ENCODE measurements at regions not wholly inside any gene's neighbourhood (a gene's known extent, or its start where the extent isn't known, plus 50 kb on each side); places are given as distances from the start of the nearest gene placed in this dataset.

GRCh38 chr20:6533351-6533750 is 234.1 kb upstream of the BMP2 start (continued):
- TF ChIP-seq, protein P1, sequence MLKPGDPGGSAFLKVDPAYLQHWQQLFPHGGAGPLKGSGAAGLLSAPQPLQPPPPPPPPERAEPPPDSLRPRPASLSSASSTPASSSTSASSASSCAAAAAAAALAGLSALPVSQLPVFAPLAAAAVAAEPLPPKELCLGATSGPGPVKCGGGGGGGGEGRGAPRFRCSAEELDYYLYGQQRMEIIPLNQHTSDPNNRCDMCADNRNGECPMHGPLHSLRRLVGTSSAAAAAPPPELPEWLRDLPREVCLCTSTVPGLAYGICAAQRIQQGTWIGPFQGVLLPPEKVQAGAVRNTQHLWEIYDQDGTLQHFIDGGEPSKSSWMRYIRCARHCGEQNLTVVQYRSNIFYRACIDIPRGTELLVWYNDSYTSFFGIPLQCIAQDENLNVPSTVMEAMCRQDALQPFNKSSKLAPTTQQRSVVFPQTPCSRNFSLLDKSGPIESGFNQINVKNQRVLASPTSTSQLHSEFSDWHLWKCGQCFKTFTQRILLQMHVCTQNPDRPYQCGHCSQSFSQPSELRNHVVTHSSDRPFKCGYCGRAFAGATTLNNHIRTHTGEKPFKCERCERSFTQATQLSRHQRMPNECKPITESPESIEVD (tag by site-specific recombination; IDR thresholded peaks at IDR 0.05), result no peak
- TF ChIP-seq PRDM10 (tag by site-specific recombination; IDR thresholded peaks at IDR 0.05), result no peak
- TF ChIP-seq PRDM1 (tag by site-specific recombination; IDR thresholded peaks at IDR 0.05), result no peak
- no peak for TF ChIP-seq ZNF48 (tag by site-specific recombination; IDR thresholded peaks at IDR 0.05)
- no peak for TF ChIP-seq CTCF (tag by site-specific recombination; IDR thresholded peaks at IDR 0.05)
- no peak for TF ChIP-seq ZNF19 (tag by site-specific recombination; IDR thresholded peaks at IDR 0.05; ENCODE audit: low read depth)
- TF ChIP-seq GLI4 (tag by site-specific recombination; IDR thresholded peaks at IDR 0.05), result no peak

DNA sequence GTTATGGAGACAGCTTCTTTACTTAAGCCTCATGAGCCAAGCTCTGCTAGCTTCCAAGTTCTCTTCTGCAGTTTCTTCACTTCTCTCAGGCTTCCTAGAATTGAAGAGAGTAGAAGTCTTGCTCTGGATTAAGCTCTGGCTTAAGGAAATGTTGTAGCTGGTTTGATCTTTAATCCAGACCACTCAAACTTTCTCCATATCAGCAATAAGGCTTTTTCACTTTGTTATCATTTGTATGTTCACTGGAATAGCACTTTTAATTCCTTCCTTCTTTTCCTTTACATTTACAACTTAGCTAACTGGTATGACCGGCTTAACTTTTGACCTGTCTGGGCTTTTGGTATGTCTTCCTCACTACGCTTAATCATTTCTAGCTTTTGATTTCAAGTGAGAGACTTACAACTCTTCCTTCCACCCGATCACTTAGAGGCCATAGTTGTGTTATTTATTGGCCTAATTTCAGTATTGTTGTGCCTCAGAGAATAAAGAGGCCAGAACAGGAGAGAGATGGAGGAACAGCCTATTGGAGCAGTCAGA is 236.6 kb upstream of the BMP2 start:
- TF ChIP-seq ZNF133 (tag by site-specific recombination; IDR thresholded peaks at IDR 0.05), result no peak
- no peak for TF ChIP-seq ZFP3 (tag by site-specific recombination; IDR thresholded peaks at IDR 0.05; ENCODE audit: low read depth)
- no peak for TF ChIP-seq ZNF670 (tag by site-specific recombination; IDR thresholded peaks at IDR 0.05; ENCODE audit: low read depth)
- TF ChIP-seq ZNF157 (tag by site-specific recombination; IDR thresholded peaks at IDR 0.05), result no peak
- no peak for TF ChIP-seq ZNF580 (tag by site-specific recombination; IDR thresholded peaks at IDR 0.05)
- TF ChIP-seq ZNF560 (tag by site-specific recombination; IDR thresholded peaks at IDR 0.05; ENCODE audit: borderline replicate concordance), result no peak
- TF ChIP-seq MZF1 (tag by site-specific recombination; IDR thresholded peaks at IDR 0.05; ENCODE audit: borderline replicate concordance), result no peak
- TF ChIP-seq ZNF600 (tag by site-specific recombination; IDR thresholded peaks at IDR 0.05), result no peak
- no peak for TF ChIP-seq MYNN (tag by site-specific recombination; IDR thresholded peaks at IDR 0.05; ENCODE audit: borderline replicate concordance)
- no peak for TF ChIP-seq ZNF423 (tag by site-specific recombination; IDR thresholded peaks at IDR 0.05)
- TF ChIP-seq HOXD13 (CRISPR knock-in tag; IDR thresholded peaks at IDR 0.05; ENCODE audit: borderline replicate concordance), result no peak
- TF ChIP-seq PRDM10 (tag by site-specific recombination; IDR thresholded peaks at IDR 0.05), result no peak
- no peak for TF ChIP-seq FEZF1 (tag by site-specific recombination; IDR thresholded peaks at IDR 0.05)
- TF ChIP-seq ZNF558 (tag by site-specific recombination; IDR thresholded peaks at IDR 0.05), result no peak
- no peak for TF ChIP-seq ZNF214 (tag by site-specific recombination; IDR thresholded peaks at IDR 0.05; ENCODE audit: borderline replicate concordance)
- TF ChIP-seq YY2 (tag by site-specific recombination; IDR thresholded peaks at IDR 0.05), result no peak
- TF ChIP-seq ZNF426 (tag by site-specific recombination; IDR thresholded peaks at IDR 0.05), result no peak
- CTCF ChIA-PET, result interaction anchor here (0.7 kb wide), 1 partner anchor 607 kb away, joined by 3 read pairs; no protein-coding TSS in a partner anchor
- H3K4me1 ChIP-seq (ENCODE audit: control insufficient read depth, insufficient read depth, low read length), result peaks cover 6% of the 10 kb centered on the region
- no peaks in the 10 kb centered on the region for H3K9me3 ChIP-seq (ENCODE audit: control insufficient read depth, insufficient read depth, low read depth, low read length)
- POLR2A ChIA-PET, result no interaction called here
- no peaks in the 10 kb centered on the region for H3K36me3 ChIP-seq (ENCODE audit: control insufficient read depth in 2 of 2, insufficient read depth in 1 of 2, low read length in 2 of 2)
- H3K27ac ChIP-seq (ENCODE audit: extremely low read depth, low read depth, low read length), result no peak overlapping the region
- H3K4me3 ChIP-seq (ENCODE audit: low read depth, low read length), result no peak overlapping the region
